Gastrocnemius medialis (tissue), 4 donors: ENCODE measurements at regions not wholly inside any gene's neighbourhood (a gene's known extent, or its start where the extent isn't known, plus 50 kb on each side); places are given as distances from the start of the nearest gene placed in this dataset.

Source experiments
- CTCF ChIP-seq, 5 experiments: fragments of 450-650 bp in 3 of 5; fragments of 200-600 bp in 2 of 5; sonication (generic) in 2 of 5; IDR thresholded peaks in 4 of 5; conservative IDR thresholded peaks in 1 of 5; 1 replicate in 4 of 5; 2 replicates in 1 of 5; pipeline ENCODE4 v1.5.1; 2016 to 2019; ENCODE audit warnings: antibody characterized with exemption in 5 of 5, mild to moderate bottlenecking in 3 of 5, moderate library complexity in 3 of 5
- POLR2A ChIP-seq, 2 donors: fragments of 450-650 bp; IDR thresholded peaks; one replicate each; pipeline ENCODE4 v1.6.1; 2017; ENCODE audit warnings: antibody characterized with exemption in 2 of 2, mild to moderate bottlenecking in 2 of 2, moderate library complexity in 2 of 2

GRCh38 chr4:23034731-23035130, 342.0 kb downstream of the GBA3 start:
- TF ChIP-seq CTCF (IDR thresholded peaks at IDR 0.05 in 4 of 5, conservative IDR thresholded peaks at IDR 0.05 in 1 of 5) = no peak
- no peak for TF ChIP-seq POLR2A (IDR thresholded peaks at IDR 0.05)
